Activated CD8-positive, alpha-beta memory T cell treated with anti-CD3 and anti-CD28 coated beads for 1 hour (primary cell): ENCODE measurements at regions not wholly inside any gene's neighbourhood (a gene's known extent, or its start where the extent isn't known, plus 50 kb on each side); places are given as distances from the start of the nearest gene placed in this dataset.
"Not testable (repeated sequence)": the region's sequence is repeated elsewhere in the genome, so short reads cannot be mapped to it uniquely, and the experiment has no call there.

Source experiments
- DNase-seq, 2 donors: peaks; one replicate each; pipeline ENCODE4 v3.0.0-alpha.2; 2020; ENCODE audit warnings: low read depth in 1 of 2; ENCODE audit errors: extremely low read depth in 1 of 2

DNA sequence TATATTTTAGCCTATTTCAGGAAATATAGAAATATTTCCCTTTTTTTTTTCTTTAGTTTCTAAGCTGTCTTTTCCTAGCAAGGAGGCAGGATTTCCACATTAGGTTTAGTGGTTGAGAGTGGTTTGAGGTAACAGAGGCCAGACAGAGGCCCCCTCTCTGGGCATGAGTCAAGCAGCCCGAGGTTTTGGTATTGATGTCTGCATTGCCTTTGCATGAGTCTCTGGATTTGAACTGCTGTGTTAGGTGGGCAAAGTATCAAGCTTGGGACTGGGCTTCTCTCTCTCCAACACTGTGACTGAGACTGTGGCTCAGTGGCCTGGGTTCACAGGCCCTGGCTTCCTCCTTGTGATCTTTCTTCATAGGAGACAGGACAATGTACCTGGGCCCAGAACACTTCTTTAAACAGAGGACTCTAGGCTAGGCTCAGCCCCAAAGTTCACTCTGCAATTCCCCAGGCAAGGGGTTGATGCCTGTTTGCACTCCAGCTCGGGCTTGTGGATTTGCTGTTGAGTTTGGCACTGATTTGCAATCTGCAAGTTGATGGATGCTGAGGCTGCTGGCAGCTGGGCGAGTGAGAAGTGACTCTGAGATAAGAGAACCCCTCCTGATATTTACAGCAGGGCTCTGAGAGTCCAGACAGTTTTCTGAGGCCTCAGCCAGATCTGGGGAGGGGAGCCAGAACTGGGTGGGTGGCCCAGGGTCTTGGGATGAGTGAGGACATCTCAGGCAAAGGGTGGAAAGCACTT is 271.2 kb downstream of the EN1 start:
- DNase-seq: no peak

DNA sequence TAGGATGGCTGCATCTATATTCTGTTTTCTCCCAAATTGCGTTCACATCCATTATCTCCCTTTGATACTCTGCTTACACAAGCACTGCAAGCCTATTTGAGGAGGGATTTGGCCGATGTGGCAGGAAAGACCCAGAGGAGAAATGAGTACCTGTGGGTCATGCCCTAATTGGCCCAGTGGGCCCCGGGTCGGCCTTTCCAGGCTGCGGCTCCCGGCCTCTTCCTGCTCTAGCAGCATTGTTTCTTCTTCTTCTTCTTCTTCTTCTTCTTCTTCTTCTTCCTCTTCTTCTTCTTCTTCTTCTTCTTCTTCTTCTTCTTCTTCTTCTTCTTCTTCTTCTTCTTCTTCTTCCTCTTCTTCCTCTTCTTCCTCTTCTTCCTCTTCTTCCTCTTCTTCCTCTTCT is 275.1 kb downstream of the EN1 start:
- DNase-seq: not testable (repeated sequence)

DNA sequence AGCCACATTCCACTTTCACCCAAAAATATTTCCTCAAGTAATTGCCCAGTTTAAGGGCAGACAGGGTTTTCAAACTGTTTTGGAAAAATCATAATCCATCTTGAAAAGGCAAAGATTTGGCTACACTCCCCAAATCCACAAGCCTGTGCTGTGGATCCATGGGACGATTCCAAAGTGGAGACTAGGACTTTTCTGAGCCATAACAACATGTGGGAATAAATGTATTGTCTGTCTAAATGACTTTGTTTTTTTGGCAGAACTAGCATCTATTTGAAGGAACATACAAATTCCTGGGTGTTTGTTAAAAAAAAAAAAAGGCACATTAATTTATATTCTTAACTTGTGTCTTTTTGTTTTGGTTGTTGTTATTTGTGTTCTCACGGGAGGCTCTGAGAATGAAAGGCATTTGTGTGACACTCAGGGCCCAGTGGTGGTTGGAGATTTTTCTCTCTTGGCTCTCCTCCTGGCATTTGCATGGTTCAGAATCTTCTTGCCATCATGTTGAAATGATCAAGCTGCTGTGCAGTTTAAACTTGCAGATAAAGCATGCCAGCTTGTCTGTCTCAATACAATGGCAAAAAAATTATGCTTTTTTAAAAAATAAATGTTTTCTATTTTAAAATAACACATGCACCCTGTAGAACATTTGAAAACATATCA is 277.4 kb downstream of the EN1 start:
- DNase-seq: no peak

DNA sequence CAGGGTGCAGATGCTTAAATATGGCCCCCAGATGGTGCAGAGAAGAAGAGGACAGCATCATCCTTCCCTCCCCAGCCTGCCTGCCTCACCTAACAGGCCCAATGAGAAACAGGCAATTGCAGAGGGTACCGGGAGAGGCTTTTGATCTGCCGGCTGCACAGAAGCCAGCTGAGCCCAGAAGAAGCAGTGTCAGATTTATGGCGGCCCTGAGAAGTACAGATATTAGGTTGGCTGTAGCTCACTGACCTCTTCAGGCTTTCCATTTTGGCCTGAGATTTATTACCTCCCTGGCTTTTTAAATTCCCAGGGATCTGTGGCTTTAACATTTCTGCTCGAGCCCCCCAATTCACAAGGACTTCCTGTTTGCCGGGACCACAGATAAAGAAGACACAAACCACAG is 278.7 kb downstream of the EN1 start:
- no peak for DNase-seq

GRCh38 chr2:118565786-118566540 is 281.5 kb downstream of the EN1 start:
- DNase-seq: no peak

- no peak for DNase-seq
These were observed 282.1 kb downstream of the EN1 start for GRCh38 chr2:118565301-118565700.

- DNase-seq: no peak
These were observed 285.3 kb downstream of the EN1 start for GRCh38 chr2:118562144-118562543.

- no peak for DNase-seq
These were observed 288.6 kb downstream of the EN1 start for GRCh38 chr2:118558846-118559245.

- DNase-seq: no peak
These were observed 289.7 kb downstream of the EN1 start for GRCh38 chr2:118557791-118558190.

DNA sequence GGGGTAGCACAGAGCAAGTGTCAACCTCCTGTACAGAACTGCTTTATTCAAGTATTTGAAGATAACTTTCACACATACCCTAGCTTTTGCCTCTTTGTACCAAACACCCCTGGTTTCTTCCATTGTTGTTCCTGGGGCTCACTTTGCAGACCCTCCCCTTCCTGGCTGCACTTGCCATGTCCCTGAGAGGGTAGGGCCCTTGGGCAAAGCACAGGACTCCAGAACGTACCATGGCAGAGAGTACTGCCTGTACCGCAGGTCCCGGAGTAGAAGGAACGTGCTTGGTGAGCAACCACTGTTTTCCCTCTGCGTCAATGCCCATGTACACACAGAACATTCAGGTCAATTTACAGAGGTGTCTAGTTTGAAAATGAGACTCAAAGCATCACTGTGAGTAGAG is 290.4 kb downstream of the EN1 start:
- no peak for DNase-seq

- no peak for DNase-seq
These were observed 292.8 kb downstream of the EN1 start for GRCh38 chr2:118554616-118555015.

DNA sequence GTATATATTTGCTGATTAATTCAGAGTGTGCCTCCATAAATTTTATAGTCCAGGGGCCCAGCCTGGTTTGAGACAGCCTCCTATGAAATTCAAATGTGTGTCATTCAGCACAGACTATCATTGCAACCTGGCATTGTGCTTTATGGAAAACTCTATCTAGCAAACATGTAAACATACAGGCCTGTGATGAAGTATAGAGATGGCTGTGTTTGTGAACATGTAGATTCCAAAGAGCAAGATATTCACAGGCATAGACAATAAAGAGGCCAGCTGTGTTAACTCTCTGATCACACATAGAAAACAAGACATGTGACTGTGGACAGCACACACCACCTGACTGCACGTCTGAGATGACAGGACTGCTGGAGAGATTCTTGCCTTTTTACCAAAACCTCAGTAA is 297.9 kb downstream of the EN1 start:
- DNase-seq: no peak

DNA sequence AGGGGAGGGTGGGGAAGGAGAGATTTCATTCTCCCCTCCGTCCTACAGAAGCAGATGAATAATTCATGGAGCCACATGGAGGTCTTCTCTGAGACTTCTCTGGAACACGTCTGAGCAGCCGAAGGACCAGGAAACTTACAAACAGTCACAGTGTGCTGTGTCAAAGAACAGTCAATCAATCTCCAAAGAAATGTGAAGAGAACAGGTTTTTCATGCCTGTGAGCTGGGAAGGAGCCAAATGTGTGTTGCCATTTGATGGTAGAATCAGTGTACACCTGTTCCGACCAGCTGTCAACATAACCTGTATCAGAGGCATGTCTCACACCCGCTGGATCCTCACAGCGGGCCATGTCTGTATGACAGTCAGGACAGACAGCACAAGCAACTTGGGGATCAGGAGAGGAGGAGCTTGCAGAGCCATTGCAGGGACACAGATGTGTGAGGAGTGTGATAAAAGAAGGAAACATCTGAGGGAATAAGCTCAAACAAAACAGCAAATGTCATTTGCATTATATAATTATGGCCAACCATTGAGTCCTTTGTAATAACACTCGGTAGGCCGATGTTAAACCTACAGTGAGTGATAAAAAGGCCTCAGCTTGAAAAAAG is 298.5 kb downstream of the EN1 start:
- no peak for DNase-seq

DNA sequence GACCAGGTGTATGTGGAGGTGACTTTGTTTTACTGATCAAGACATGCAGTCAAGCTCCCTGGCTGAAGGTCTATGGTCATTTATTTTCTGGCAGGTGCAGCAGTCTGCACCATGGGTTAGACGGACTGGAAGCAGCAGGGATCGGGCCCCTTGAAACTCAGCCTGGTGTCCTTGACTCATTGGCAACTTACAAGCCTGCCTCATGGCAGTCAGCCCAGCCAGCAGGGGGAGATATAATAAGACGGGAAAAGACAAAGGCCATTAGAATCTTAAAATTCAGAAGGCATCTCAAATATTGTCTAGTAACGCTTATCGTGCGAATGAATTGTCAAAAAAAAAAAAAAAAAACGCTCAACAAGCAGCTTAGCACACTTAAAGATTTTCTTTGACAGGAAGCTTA is 308.2 kb downstream of the EN1 start:
- DNase-seq: no peak

- no peak for DNase-seq
These were observed 311.1 kb downstream of the EN1 start for GRCh38 chr2:118536306-118536705.

DNA sequence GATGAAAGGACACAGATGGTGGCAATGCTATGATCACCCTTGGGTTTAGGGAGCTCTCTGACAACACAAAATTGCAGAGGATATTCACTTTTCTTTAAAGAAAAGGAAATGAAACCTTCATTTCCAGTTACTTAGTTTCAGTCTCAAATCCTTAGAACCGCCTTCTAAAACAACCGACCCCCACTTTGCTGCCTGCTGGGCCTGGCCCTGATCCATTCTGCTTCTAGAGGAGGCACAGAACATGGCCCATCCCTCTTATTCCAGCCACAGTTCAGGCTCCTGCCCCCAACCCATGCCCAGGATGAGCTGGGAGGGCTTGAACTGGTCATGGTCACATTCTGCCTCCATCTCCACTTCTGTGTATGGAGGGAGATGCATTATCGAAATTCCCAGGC is 311.6 kb downstream of the EN1 start:
- DNase-seq: no peak

- no peak for DNase-seq
These were observed 312.2 kb downstream of the EN1 start for GRCh38 chr2:118535171-118535817.

- no peak for DNase-seq
These were observed 316.5 kb downstream of the EN1 start for GRCh38 chr2:118530976-118531375.

DNA sequence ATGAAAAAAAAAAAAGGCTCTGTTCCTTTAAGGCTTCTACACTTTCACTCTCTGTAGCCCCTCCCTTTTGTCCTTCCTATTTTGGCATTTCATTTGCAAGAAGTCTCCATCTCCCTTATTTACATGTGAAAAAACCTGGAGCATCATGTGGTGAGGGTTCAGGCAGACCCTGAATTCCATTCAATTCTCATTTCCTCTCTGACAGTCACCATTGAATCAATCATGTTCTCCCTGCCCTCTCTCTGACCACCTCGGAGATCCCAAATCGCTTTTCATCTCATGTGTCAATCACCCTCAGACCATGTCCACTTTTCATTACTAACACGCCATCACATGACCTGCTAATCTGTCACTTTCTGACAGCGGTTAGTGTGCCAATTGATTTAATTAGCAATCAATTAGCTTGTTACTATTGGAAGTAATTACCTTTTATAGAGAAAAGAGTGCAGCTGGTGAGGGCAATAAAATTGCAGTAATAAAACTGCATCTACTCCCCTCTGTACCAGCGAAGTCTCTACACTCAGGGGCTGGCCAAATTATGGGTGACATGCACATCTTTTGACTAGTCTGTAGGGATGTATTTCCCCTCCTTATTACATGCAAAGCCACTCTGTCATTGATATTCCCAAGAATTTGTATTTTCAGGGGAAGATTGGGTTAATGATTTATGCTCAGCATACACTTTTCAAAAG is 317.4 kb downstream of the EN1 start:
- DNase-seq: no peak

DNA sequence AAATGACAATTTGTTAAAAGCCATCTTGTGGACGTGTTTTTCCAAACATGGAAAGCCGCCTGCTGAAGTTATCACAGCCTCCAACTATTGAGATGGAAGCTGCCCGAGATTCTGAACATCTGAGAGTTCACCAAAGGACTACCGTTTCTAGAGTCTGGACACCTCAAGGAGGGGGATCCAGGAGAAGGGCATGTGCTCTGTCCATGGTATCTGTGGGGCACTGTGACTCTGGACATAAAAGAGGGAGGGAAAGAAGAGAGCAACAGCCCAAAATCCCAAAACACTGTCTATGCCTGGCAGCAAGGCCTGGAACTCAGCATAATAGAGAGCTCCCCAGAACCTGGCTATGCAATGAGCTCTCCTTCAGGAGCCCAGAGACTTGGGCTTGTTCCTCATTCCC is 319.9 kb downstream of the EN1 start:
- DNase-seq: no peak

DNA sequence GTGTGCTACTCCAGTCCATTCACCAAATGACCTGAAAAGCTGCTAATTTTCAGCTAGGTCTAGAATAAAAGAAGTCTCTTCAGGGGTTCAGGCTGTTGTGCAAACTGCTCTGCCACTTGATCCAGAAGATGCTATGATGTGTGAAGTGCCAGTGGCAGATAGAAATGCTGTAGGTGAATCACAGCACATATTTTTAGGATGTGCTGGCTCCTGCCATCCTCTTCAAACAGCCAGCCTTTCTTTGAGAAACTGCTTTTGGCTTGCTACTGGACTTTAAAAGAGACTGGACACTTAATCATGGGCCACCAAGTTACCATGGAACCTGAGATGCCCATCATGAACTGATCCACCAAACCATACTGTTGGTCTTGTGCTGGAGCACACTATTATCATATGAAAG is 322.1 kb downstream of the EN1 start:
- no peak for DNase-seq
